Keratinocyte (primary cell): ENCODE measurements at regions not wholly inside any gene's neighbourhood (a gene's known extent, or its start where the extent isn't known, plus 50 kb on each side); places are given as distances from the start of the nearest gene placed in this dataset.

Experiments
- DNase-seq: peaks from one replicate; pipeline ENCODE4 v3.0.0-alpha.2; 2011; ENCODE audit warnings: low read depth, missing footprints, low spot score
- FAIRE-seq: peaks from 2 replicates; lab custom pipeline; 2011; peaks lifted over from hg19 to GRCh38; lab: Jason Lieb, UNC
- H2AFZ ChIP-seq: 2 replicates; pipeline ENCODE4 v1.6.0; 2012; ENCODE audit warnings: low read length, control low read depth, inconsistent platforms; ENCODE audit not compliant: control insufficient read depth
- H3K27ac ChIP-seq: 2 replicates; pipeline ENCODE4 v1.5.1; 2011; ENCODE audit warnings: low read length; ENCODE audit not compliant: control insufficient read depth, insufficient read depth
- H3K27me3 ChIP-seq: 3 replicates; pipeline ENCODE4 v1.6.0; 2011; ENCODE audit warnings: low read length; ENCODE audit not compliant: control insufficient read depth, insufficient read depth; ENCODE audit errors: extremely low read depth
- H3K36me3 ChIP-seq, 2 experiments: 2 replicates in 1 of 2; 3 replicates in 1 of 2; pipeline ENCODE4 v1.5.1; 2011; ENCODE audit warnings: low read length in 2 of 2, mild to moderate bottlenecking in 1 of 2; ENCODE audit not compliant: control insufficient read depth in 2 of 2, insufficient read depth in 2 of 2; ENCODE audit errors: extremely low read depth in 1 of 2
- H3K4me1 ChIP-seq: 3 replicates; pipeline ENCODE4 v1.5.1; 2011; ENCODE audit warnings: low read length; ENCODE audit not compliant: control insufficient read depth, insufficient read depth; ENCODE audit errors: extremely low read depth
- H3K4me2 ChIP-seq: 3 replicates; pipeline ENCODE4 v1.6.0; 2011; ENCODE audit warnings: low read depth, low read length; ENCODE audit not compliant: control insufficient read depth, insufficient read depth; ENCODE audit errors: extremely low read depth
- H3K4me3 ChIP-seq, 3 experiments: fragments of 200-600 bp in 1 of 3; sonication (generic) in 1 of 3; 2 replicates in 2 of 3; 3 replicates in 1 of 3; pipeline ENCODE4 v1.5.1; 2011 to 2016; ENCODE audit warnings: low read length in 3 of 3, mild to moderate bottlenecking in 3 of 3, control low read depth in 2 of 3, inconsistent platforms in 1 of 3, low read depth in 1 of 3, mixed read lengths in 1 of 3, mixed run types in 1 of 3, moderate library complexity in 1 of 3; ENCODE audit not compliant: control insufficient read depth in 2 of 3, insufficient read depth in 2 of 3; ENCODE audit errors: extremely low read depth in 1 of 3
- H3K79me2 ChIP-seq: 2 replicates; pipeline ENCODE4 v1.6.0; 2012; ENCODE audit warnings: low read length; ENCODE audit not compliant: control insufficient read depth, insufficient read depth
- H3K9ac ChIP-seq: 3 replicates; pipeline ENCODE4 v1.6.0; 2011; ENCODE audit warnings: low read length; ENCODE audit not compliant: control insufficient read depth, insufficient read depth; ENCODE audit errors: extremely low read depth
- H3K9me1 ChIP-seq: 3 replicates; pipeline ENCODE4 v1.6.0; 2011; ENCODE audit warnings: low read length; ENCODE audit not compliant: control insufficient read depth, insufficient read depth; ENCODE audit errors: extremely low read depth
- H3K9me3 ChIP-seq: 2 replicates; pipeline ENCODE4 v1.5.1; 2012; ENCODE audit warnings: low read depth, low read length; ENCODE audit not compliant: control insufficient read depth
- H4K20me1 ChIP-seq: 3 replicates; pipeline ENCODE4 v1.6.0; 2011; ENCODE audit warnings: low read length; ENCODE audit not compliant: control insufficient read depth, insufficient read depth; ENCODE audit errors: extremely low read depth
- EZH2 ChIP-seq: IDR thresholded peaks from one replicate; pipeline ENCODE4 v1.6.1; 2012; ENCODE audit warnings: inconsistent platforms, mild to moderate bottlenecking, low read length, moderate library complexity
- dilution Hi-C: fragments of 300-500 bp; cut with MboI; formaldehyde crosslinking; loops from one replicate; pipeline ENCODE4 v1.7.0; 2020; ENCODE audit warnings: low sequenced_read_pairs; ENCODE audit not compliant: extremely low pct_ligation_motif_present
- TF ChIP-seq, protein P1 (sequence below), 3 experiments: IDR thresholded peaks in 1 of 3; conservative IDR thresholded peaks in 1 of 3; optimal IDR thresholded peaks in 1 of 3; 2 replicates in 2 of 3; 3 replicates in 1 of 3; pipeline versions ENCODE3 to v1.5.1; 2011; ENCODE audit warnings: low read length in 3 of 3, mild to moderate bottlenecking in 3 of 3, moderate library complexity in 2 of 3, control low read depth in 1 of 3, inconsistent platforms in 1 of 3; ENCODE audit not compliant: insufficient read depth in 2 of 3; ENCODE audit errors: extremely low read depth in 1 of 3

DNA sequence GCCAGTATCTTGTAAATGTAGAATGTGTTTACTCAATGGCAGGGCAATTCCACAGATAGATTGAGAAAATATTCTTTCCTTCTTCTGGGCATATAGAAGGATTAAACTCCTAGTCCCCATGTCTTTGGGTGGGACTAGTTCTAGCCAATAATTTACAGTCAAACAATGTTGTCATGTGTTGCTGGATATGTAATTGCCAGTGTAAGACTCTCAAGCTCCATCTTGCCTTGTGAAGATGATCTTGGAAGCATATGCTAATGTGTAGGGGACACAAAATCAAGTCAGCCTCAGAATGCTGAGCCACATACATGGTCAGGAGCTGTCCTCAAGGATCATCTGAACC, 386.9 kb downstream of the CETN3 start:
- Histone ChIP-seq H3K9ac (no peak overlapping the region), H3K9me3 (no peaks in the 10 kb centered on the region), H3K79me2 (no peaks in the 10 kb centered on the region), H3K27ac (no peak overlapping the region), H3K4me1 (no peaks in the 10 kb centered on the region), H2AFZ (no peak overlapping the region), H3K9me1 (no peaks in the 10 kb centered on the region), H3K27me3 (no peaks in the 10 kb centered on the region), H4K20me1 (no peaks in the 10 kb centered on the region), H3K4me3 (no peak overlapping the region), H3K36me3 (no peaks in the 10 kb centered on the region), H3K4me2 (no peak overlapping the region)
- DNase-seq (no peak), FAIRE-seq (no peak)
- TF ChIP-seq, protein P1, sequence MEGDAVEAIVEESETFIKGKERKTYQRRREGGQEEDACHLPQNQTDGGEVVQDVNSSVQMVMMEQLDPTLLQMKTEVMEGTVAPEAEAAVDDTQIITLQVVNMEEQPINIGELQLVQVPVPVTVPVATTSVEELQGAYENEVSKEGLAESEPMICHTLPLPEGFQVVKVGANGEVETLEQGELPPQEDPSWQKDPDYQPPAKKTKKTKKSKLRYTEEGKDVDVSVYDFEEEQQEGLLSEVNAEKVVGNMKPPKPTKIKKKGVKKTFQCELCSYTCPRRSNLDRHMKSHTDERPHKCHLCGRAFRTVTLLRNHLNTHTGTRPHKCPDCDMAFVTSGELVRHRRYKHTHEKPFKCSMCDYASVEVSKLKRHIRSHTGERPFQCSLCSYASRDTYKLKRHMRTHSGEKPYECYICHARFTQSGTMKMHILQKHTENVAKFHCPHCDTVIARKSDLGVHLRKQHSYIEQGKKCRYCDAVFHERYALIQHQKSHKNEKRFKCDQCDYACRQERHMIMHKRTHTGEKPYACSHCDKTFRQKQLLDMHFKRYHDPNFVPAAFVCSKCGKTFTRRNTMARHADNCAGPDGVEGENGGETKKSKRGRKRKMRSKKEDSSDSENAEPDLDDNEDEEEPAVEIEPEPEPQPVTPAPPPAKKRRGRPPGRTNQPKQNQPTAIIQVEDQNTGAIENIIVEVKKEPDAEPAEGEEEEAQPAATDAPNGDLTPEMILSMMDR (optimal IDR thresholded peaks at IDR 0.05 in 1 of 3, IDR thresholded peaks at IDR 0.05 in 1 of 3, conservative IDR thresholded peaks at IDR 0.05 in 1 of 3; ENCODE audit: extremely low read depth in 1 of 3, insufficient read depth in 2 of 3, low read length in 3 of 3) = no peak
- no peak for TF ChIP-seq EZH2
- dilution Hi-C loops = no loop called here

DNA sequence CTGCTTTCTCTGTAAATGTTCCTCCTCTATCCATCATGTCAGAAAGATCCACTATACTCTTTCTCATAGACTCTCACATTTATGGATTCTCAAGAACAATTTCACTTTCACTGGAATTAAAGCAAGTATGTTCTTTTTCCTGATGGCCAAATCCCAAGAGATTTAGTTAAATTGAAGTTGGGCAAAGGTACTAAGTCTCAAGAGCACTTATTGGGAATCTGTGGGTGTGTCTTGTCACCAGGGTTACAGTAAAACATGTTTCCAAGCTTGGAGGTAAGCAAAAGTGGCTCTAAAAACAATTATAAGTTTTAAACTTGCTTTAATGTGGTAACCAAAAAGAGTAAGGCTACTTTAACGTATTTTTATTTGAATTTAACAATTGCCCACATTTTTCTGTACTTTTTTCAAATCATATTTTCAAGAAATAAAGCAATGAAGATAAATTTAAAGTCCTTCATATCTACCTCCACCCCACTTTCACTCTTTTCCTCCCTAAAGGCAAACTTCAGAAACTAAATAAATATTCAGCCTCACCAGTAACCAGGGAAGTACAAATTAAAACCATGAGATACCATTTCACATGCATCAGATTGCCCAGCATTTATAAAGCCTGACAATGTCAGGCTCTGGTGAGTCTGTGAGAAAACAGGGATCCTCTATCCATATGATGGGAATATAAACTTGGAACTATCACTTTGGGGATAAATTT, 387.4 kb downstream of the CETN3 start:
- FAIRE-seq (no peak), DNase-seq (no peak)
- Histone ChIP-seq H3K27ac (no peak overlapping the region), H3K9ac (no peak overlapping the region), H3K9me3 (no peaks in the 10 kb centered on the region), H3K9me1 (no peaks in the 10 kb centered on the region), H2AFZ (no peak overlapping the region), H3K27me3 (no peaks in the 10 kb centered on the region), H3K36me3 (no peaks in the 10 kb centered on the region), H3K4me1 (no peaks in the 10 kb centered on the region), H4K20me1 (no peaks in the 10 kb centered on the region), H3K4me2 (no peak overlapping the region), H3K79me2 (no peaks in the 10 kb centered on the region), H3K4me3 (no peak overlapping the region)
- TF ChIP-seq, protein P1 (optimal IDR thresholded peaks at IDR 0.05 in 1 of 3, IDR thresholded peaks at IDR 0.05 in 1 of 3, conservative IDR thresholded peaks at IDR 0.05 in 1 of 3; ENCODE audit: extremely low read depth in 1 of 3, insufficient read depth in 2 of 3, low read length in 3 of 3) = no peak
- no peak for TF ChIP-seq EZH2
- dilution Hi-C loops = no loop called here
